Ishikawa (cell line): ENCODE measurements at regions not wholly inside any gene's neighbourhood (a gene's known extent, or its start where the extent isn't known, plus 50 kb on each side); places are given as distances from the start of the nearest gene placed in this dataset.

Experiments
- CEBPB ChIP-seq: IDR thresholded peaks from 2 replicates; pipeline ENCODE4 v1.6.1; 2012
- CREB1 ChIP-seq: IDR thresholded peaks from 2 replicates; pipeline ENCODE4 v1.6.1; 2012; ENCODE audit warnings: low read depth
- EGR1 ChIP-seq: IDR thresholded peaks from 2 replicates; pipeline ENCODE4 v1.6.1; 2012
- EP300 ChIP-seq: IDR thresholded peaks from 2 replicates; pipeline ENCODE4 v1.6.1; 2012; ENCODE audit warnings: borderline replicate concordance
- FOXM1 ChIP-seq: IDR thresholded peaks from 2 replicates; pipeline ENCODE4 v1.6.1; 2012; ENCODE audit warnings: low read depth, borderline replicate concordance
- MAX ChIP-seq: IDR thresholded peaks from 2 replicates; pipeline ENCODE4 v1.6.1; 2012
- NFIC ChIP-seq: IDR thresholded peaks from 2 replicates; pipeline ENCODE4 v1.6.1; 2012
- RAD21 ChIP-seq: IDR thresholded peaks from 2 replicates; pipeline ENCODE4 v1.6.1; 2012; ENCODE audit warnings: low read depth
- REST ChIP-seq: IDR thresholded peaks from 2 replicates; pipeline ENCODE4 v1.6.1; 2012; ENCODE audit warnings: low read depth, mild to moderate bottlenecking
- TAF1 ChIP-seq: IDR thresholded peaks from 2 replicates; pipeline ENCODE4 v1.6.1; 2012; ENCODE audit warnings: low read depth, mild to moderate bottlenecking
- TCF12 ChIP-seq: IDR thresholded peaks from 2 replicates; pipeline ENCODE4 v1.6.1; 2012; ENCODE audit warnings: low read depth
- TEAD4 ChIP-seq: IDR thresholded peaks from 2 replicates; pipeline ENCODE4 v1.6.1; 2012
- YY1 ChIP-seq: IDR thresholded peaks from 2 replicates; pipeline ENCODE4 v1.6.1; 2012; ENCODE audit warnings: low read depth
- ZBTB7A ChIP-seq: IDR thresholded peaks from 2 replicates; pipeline ENCODE4 v1.6.1; 2012; ENCODE audit warnings: low read depth
- TF ChIP-seq, protein P1 (sequence below): IDR thresholded peaks from 2 replicates; pipeline ENCODE4 v1.6.1; 2012

GRCh38 chr1:157302724-157303123, 164.5 kb upstream of the ETV3 start:
- TF ChIP-seq NFIC = no peak

DNA sequence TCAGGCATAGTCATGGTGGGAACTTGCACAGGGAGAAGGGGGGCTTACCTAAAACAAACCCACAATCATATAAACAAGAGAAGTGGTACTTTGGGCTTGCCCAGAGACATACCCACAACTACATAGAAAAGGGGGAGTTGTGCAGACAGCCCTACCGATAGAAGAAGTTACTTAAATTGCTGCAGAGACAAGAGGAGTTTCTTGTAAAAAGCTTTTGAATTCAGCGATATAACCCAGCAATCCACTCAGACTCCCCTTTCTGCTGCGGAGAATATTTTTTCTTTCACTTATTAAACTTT, 164.0 kb upstream of the ETV3 start:
- no peak for TF ChIP-seq CREB1
- TF ChIP-seq, protein P1, sequence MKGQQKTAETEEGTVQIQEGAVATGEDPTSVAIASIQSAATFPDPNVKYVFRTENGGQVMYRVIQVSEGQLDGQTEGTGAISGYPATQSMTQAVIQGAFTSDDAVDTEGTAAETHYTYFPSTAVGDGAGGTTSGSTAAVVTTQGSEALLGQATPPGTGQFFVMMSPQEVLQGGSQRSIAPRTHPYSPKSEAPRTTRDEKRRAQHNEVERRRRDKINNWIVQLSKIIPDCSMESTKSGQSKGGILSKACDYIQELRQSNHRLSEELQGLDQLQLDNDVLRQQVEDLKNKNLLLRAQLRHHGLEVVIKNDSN = no peak

DNA sequence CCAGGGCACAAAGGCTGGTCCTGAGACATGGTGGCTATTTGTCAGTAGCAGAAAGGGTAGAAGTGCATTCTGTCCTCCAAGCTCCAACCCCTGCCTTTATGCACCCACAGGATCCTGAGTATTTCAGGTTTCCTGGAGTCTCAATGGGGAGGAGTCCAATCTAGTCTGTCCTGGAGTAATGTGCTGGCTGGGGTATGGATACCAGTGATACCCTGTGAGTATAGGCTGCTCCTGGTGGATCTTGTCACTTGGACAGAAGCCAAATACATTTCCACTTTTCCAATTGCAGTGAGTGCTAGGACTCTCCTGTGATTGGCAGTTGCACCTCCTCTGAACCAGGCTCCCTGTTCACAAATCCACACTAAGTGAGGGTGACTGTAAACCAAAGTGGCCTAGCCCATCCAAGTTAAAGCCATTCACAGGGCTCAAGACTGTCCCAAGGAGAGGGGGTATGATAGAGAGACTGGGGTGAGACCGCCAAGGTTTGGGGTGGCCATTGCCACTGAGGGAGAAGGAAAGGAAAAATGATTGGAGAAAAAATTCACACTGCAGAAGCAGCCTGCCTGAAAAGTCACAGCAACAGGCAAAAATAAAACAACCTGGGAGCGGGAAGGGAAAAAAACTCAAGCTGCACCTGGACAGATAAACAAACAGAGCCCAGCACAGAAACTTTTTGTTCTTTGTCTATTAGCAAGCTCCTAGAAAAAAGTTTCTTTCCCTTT, 163.4 kb upstream of the ETV3 start:
- TF ChIP-seq EGR1 (no peak), TEAD4 (no peak), EP300 (no peak), NFIC (no peak), RAD21 (no peak)

- TF ChIP-seq EP300 (no peak), NFIC (no peak), TAF1 (no peak), EGR1 (no peak), TEAD4 (no peak), ZBTB7A (no peak), RAD21 (no peak), CREB1 (no peak), REST (no peak)
- TF ChIP-seq, protein P1 = no peak
Measured at GRCh38 chr1:157292809-157293564, 154.8 kb upstream of the ETV3 start.

DNA sequence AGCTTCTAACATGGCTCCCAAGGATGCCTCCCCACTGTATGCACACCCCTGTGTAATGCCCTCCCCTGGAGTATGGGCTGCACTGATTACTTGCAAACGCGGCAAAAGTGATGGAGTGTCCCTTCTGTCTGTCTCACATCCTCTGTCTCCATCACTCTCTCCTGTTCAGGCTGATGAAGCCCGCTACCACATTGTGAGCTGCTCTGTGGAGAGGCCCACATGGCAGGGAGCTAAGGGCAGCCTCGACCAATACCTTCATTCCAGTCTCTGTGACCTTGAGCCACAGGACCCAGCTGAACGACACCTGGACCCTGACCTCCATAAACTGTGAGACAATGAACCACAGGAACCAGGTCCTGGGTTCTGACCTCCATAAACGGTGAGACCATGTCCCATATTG, 154.1 kb upstream of the ETV3 start:
- TF ChIP-seq TAF1 = no peak
- TF ChIP-seq MAX = no peak
- no peak for TF ChIP-seq EGR1
- TF ChIP-seq TCF12 = no peak
- TF ChIP-seq YY1 = no peak
- TF ChIP-seq EP300 = no peak
- TF ChIP-seq CREB1 = no peak
- TF ChIP-seq, protein P1 = no peak
- TF ChIP-seq NFIC = no peak
- TF ChIP-seq REST = no peak
- no peak for TF ChIP-seq ZBTB7A
- no peak for TF ChIP-seq CEBPB
- TF ChIP-seq TEAD4 = no peak
- no peak for TF ChIP-seq FOXM1
- TF ChIP-seq RAD21 = no peak

DNA sequence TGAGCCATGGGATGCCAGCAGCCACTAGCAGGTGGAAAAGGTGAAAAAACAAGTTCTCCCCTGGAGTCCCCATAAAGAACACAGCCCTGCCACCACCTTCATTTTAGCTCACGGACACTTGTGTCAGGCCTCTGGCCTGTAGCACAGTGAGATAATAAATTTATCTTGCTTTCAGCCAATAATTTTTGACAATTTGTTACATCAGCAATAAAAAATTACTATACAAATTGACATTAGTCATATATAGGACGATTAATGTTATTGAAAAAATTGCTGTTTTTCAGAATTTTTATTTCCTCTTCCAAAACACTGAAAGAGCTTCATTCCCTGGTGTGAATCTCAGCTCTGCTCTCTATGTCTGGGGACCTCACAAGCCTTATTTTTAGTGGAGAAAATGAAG, 152.9 kb upstream of the ETV3 start:
- TF ChIP-seq, protein P1 = no peak
- TF ChIP-seq TEAD4 (no peak), CEBPB (no peak)
